GM12878 (cell line): ENCODE measurements at regions not wholly inside any gene's neighbourhood (a gene's known extent, or its start where the extent isn't known, plus 50 kb on each side); places are given as distances from the start of the nearest gene placed in this dataset.

Source experiments
- ATAC-seq: fragments of 200-7000 bp; cut with Tn5 transposase; 3 replicates; pipeline ENCODE4 v1.9.1; 2020; ENCODE audit warnings: mild to moderate bottlenecking, moderate library complexity
- BruUV-seq: library from RNA; stranded (reverse); fragments of 400-500 nt; replicated peaks from 2 replicates; lab custom pipeline; 2021; lab: Mats Ljungman, UMichigan
- CTCF ChIA-PET: fragments of 300-600 bp; sonication (Branson Sonifier 250); formaldehyde crosslinking; extraction: SDS; loops from one replicate; lab custom pipeline; 2021; ENCODE audit warnings: inconsistent platforms; lab: Yijun Ruan, JAX
- POLR2A ChIA-PET: fragments of 350-600 bp; formaldehyde crosslinking; extraction: SDS; loops from one replicate; lab custom pipeline; 2021; ENCODE audit warnings: inconsistent platforms; lab: Charles Lee
- RAD21 ChIA-PET: fragments of 300-600 bp; sonication (Branson Sonifier 250); formaldehyde crosslinking; loops from one replicate; lab custom pipeline; 2023; ENCODE audit warnings: antibody characterized with exemption; ENCODE audit not compliant: unreplicated experiment; lab: Charles Lee
- SMC1A ChIA-PET: fragments of 300-600 bp; sonication (Branson Sonifier 250); formaldehyde crosslinking; loops from one replicate; lab custom pipeline; 2023; ENCODE audit not compliant: unreplicated experiment, uncharacterized antibody; lab: Charles Lee
- DNase-seq: peaks from one replicate; pipeline ENCODE4 v3.0.0-alpha.2; 2011; ENCODE audit warnings: low read depth, low spot score
- FAIRE-seq: peaks from 3 replicates; lab custom pipeline; 2011; peaks lifted over from hg19 to GRCh38; lab: Jason Lieb, UNC
- H2AFZ ChIP-seq: 2 replicates; pipeline ENCODE4 v1.6.0; 2011; ENCODE audit warnings: low read depth, low read length, control low read depth; ENCODE audit not compliant: control insufficient read depth
- H3K27ac ChIP-seq: 2 replicates; pipeline ENCODE4 v1.5.1; 2011; ENCODE audit warnings: control low read depth; ENCODE audit not compliant: control insufficient read depth, insufficient read depth
- H3K27me3 ChIP-seq, 2 experiments: replicated peaks in 1 of 2; 2 replicates each; pipeline versions ENCODE4 v1.6.0 to v1.6.1; 2011; ENCODE audit warnings: low read length in 1 of 2; ENCODE audit not compliant: control insufficient read depth in 2 of 2, insufficient read depth in 2 of 2
- H3K36me3 ChIP-seq, 2 experiments: 2 replicates each; pipeline ENCODE4 v1.5.1; 2011; ENCODE audit warnings: low read length in 1 of 2; ENCODE audit not compliant: control insufficient read depth in 2 of 2, insufficient read depth in 2 of 2
- H3K4me1 ChIP-seq: 2 replicates; pipeline ENCODE4 v1.6.1; 2011; ENCODE audit warnings: mild to moderate bottlenecking, low read length, moderate library complexity, mixed read lengths; ENCODE audit not compliant: control insufficient read depth, insufficient read depth
- H3K4me2 ChIP-seq: 2 replicates; pipeline ENCODE4 v1.6.0; 2011; ENCODE audit warnings: control low read depth; ENCODE audit not compliant: control insufficient read depth, insufficient read depth
- H3K4me3 ChIP-seq: fragments of 200-600 bp; sonication (generic); 2 replicates; pipeline ENCODE4 v1.5.1; 2016
- H3K79me2 ChIP-seq: 2 replicates; pipeline ENCODE4 v1.6.0; 2011; ENCODE audit warnings: low read length; ENCODE audit not compliant: control insufficient read depth, insufficient read depth
- H3K9ac ChIP-seq: 2 replicates; pipeline ENCODE4 v1.8.0; 2011; ENCODE audit warnings: low read length, control low read depth, mixed read lengths; ENCODE audit not compliant: control insufficient read depth, insufficient read depth
- H3K9me3 ChIP-seq: replicated peaks from 3 replicates; pipeline ENCODE4 v1.5.1; 2011; ENCODE audit warnings: mild to moderate bottlenecking, low read length; ENCODE audit not compliant: control insufficient read depth, insufficient read depth
- H4K20me1 ChIP-seq: 2 replicates; pipeline ENCODE4 v1.6.0; 2011; ENCODE audit not compliant: control insufficient read depth, insufficient read depth
- CHD1 ChIP-seq: IDR thresholded peaks from 2 replicates; pipeline ENCODE4 v1.6.1; 2012; ENCODE audit warnings: low read depth, low read length, improper control_type of control experiment
- HDAC2 ChIP-seq: fragments of 200-600 bp; sonication (generic); IDR thresholded peaks from 2 replicates; pipeline ENCODE4 v1.6.1; 2017
- HDGF ChIP-seq: fragments of 450-650 bp; IDR thresholded peaks from 2 replicates; pipeline ENCODE4 v1.6.1; 2016; ENCODE audit warnings: antibody characterized with exemption
- NFYB ChIP-seq: IDR thresholded peaks from 2 replicates; pipeline ENCODE4 v1.6.1; 2011; ENCODE audit warnings: low read depth, mild to moderate bottlenecking, low read length, improper control_type of control experiment, moderate library complexity; ENCODE audit not compliant: insufficient read depth
- POLR2AphosphoS2 ChIP-seq: IDR thresholded peaks from 2 replicates; pipeline ENCODE4 v1.6.1; 2011; ENCODE audit warnings: low read depth, mild to moderate bottlenecking, low read length, improper control_type of control experiment, moderate library complexity
- RAD51 ChIP-seq: fragments of 450-650 bp; IDR thresholded peaks from 2 replicates; pipeline ENCODE4 v1.6.1; 2016; ENCODE audit warnings: moderate library complexity, mild to moderate bottlenecking, inconsistent platforms
- SREBF2 ChIP-seq: IDR thresholded peaks from 2 replicates; pipeline ENCODE4 v1.6.1; 2012; ENCODE audit warnings: mild to moderate bottlenecking, low read length
- STAT3 ChIP-seq: IDR thresholded peaks from 2 replicates; pipeline ENCODE4 v1.6.1; 2011; ENCODE audit warnings: low read depth, low read length, improper control_type of control experiment
- TCF12 ChIP-seq: IDR thresholded peaks from 2 replicates; pipeline ENCODE4 v1.6.1; 2011; ENCODE audit warnings: low read depth, mild to moderate bottlenecking, low read length
- WGBS: methylation state at CpG from one replicate; pipeline ENCODE4 v1.1.6; 2016; ENCODE audit warnings: low lambda C conversion rate; ENCODE audit not compliant: insufficient replicate concordance, insufficient coverage; ENCODE audit errors: missing lambda C conversion rate; 5-methylcytosine and 5-hydroxymethylcytosine counted together
- in situ Hi-C: fragments of 300-500 bp; cut with MboI; formaldehyde crosslinking; loops from 9 replicates; pipeline ENCODE4 v1.14.3; 2018; ENCODE audit warnings: mixed read lengths
- intact Hi-C: fragments of 100-400 bp; cut with micrococcal nuclease; formaldehyde crosslinking; loops from one replicate; pipeline ENCODE4 v1.14.2; 2022; ENCODE audit not compliant: unreplicated experiment
- TF ChIP-seq, protein P1 (sequence below): fragments of 450-650 bp; formaldehyde crosslinking; IDR thresholded peaks from 2 replicates; pipeline ENCODE4 v1.4.0; 2022; ENCODE audit warnings: mild to moderate bottlenecking, moderate library complexity
- TF ChIP-seq, protein P2 (sequence below): IDR thresholded peaks from 2 replicates; pipeline ENCODE4 v1.6.1; 2012; ENCODE audit warnings: low read depth, low read length, improper control_type of control experiment
- TF ChIP-seq, protein P3 (sequence below): fragments of 450-650 bp; conservative IDR thresholded peaks from 2 replicates; pipeline ENCODE4 v1.6.1; 2017; ENCODE audit warnings: mild to moderate bottlenecking, moderate library complexity

DNA sequence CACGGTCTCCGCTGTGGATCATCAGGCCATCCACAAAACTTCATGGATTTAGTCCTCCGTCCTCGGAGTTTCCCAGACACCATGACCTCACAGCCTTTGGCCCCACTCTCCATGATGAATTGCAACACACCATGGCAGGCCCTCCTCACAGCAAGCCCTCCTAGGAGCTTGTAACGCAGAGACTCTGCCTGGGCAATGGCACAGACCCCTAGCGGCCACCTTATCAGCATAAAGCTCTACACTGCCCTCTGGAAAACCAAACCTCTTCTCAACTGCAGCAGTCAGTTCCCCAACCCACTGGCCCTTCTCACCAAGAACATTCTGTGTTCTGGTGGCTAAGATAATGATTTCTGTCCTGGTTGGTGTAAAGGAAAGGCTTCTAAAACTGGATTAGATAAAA lies 238.4 kb upstream of the USP15 start:
- BruUV-seq, result no TSS peak
- no peak for ATAC-seq
- intact Hi-C loops, result no loop called here

More for the DNA sequence above, 238.4 kb upstream of the USP15 start:
- RAD21 ChIA-PET, result no interaction called here
- DNase-seq (no peak), FAIRE-seq (no peak)
- Histone ChIP-seq H3K4me1 (no peaks in the 10 kb centered on the region), H4K20me1 (no peaks in the 10 kb centered on the region), H3K27me3 (no peaks in the 10 kb centered on the region), H3K9me3 (no peaks in the 10 kb centered on the region), H3K4me2 (no peak overlapping the region), H3K27ac (no peak overlapping the region), H3K79me2 (no peaks in the 10 kb centered on the region), H3K4me3 (no peak overlapping the region), H3K36me3 (no peaks in the 10 kb centered on the region), H2AFZ (no peak overlapping the region), H3K9ac (no peak overlapping the region)
- WGBS, result 46% methylated on average over 6 of the region's 6 CpGs
- in situ Hi-C loops, result no loop called here
- POLR2A ChIA-PET, result no interaction called here
- TF ChIP-seq STAT3 (no peak), HDAC2 (no peak), NFYB (no peak), CHD1 (no peak), SREBF2 (no peak), POLR2AphosphoS2 (no peak), TCF12 (no peak), HDGF (no peak), RAD51 (no peak)
- TF ChIP-seq, protein P1, sequence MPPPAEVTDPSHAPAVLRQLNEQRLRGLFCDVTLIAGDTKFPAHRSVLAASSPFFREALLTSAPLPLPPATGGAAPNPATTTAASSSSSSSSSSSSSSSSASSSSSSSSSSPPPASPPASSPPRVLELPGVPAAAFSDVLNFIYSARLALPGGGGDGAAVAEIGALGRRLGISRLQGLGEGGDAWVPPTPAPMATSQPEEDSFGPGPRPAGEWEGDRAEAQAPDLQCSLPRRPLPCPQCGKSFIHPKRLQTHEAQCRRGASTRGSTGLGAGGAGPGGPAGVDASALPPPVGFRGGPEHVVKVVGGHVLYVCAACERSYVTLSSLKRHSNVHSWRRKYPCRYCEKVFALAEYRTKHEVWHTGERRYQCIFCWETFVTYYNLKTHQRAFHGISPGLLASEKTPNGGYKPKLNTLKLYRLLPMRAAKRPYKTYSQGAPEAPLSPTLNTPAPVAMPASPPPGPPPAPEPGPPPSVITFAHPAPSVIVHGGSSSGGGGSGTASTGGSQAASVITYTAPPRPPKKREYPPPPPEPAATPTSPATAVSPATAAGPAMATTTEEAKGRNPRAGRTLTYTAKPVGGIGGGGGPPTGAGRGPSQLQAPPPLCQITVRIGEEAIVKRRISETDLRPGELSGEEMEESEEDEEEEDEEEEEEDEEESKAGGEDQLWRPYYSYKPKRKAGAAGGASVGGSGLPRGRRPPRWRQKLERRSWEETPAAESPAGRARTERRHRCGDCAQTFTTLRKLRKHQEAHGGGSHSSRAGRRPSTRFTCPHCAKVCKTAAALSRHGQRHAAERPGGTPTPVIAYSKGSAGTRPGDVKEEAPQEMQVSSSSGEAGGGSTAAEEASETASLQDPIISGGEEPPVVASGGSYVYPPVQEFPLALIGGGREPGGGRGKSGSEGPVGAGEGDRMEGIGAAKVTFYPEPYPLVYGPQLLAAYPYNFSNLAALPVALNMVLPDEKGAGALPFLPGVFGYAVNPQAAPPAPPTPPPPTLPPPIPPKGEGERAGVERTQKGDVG, result no peak
- TF ChIP-seq, protein P2, sequence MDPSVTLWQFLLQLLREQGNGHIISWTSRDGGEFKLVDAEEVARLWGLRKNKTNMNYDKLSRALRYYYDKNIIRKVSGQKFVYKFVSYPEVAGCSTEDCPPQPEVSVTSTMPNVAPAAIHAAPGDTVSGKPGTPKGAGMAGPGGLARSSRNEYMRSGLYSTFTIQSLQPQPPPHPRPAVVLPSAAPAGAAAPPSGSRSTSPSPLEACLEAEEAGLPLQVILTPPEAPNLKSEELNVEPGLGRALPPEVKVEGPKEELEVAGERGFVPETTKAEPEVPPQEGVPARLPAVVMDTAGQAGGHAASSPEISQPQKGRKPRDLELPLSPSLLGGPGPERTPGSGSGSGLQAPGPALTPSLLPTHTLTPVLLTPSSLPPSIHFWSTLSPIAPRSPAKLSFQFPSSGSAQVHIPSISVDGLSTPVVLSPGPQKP, result no peak
- TF ChIP-seq, protein P3, sequence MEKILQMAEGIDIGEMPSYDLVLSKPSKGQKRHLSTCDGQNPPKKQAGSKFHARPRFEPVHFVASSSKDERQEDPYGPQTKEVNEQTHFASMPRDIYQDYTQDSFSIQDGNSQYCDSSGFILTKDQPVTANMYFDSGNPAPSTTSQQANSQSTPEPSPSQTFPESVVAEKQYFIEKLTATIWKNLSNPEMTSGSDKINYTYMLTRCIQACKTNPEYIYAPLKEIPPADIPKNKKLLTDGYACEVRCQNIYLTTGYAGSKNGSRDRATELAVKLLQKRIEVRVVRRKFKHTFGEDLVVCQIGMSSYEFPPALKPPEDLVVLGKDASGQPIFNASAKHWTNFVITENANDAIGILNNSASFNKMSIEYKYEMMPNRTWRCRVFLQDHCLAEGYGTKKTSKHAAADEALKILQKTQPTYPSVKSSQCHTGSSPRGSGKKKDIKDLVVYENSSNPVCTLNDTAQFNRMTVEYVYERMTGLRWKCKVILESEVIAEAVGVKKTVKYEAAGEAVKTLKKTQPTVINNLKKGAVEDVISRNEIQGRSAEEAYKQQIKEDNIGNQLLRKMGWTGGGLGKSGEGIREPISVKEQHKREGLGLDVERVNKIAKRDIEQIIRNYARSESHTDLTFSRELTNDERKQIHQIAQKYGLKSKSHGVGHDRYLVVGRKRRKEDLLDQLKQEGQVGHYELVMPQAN, result no peak
- SMC1A ChIA-PET, result no interaction called here
- CTCF ChIA-PET, result no interaction called here
